Sigmoid colon (tissue), 4 donors: ENCODE measurements at regions not wholly inside any gene's neighbourhood (a gene's known extent, or its start where the extent isn't known, plus 50 kb on each side); places are given as distances from the start of the nearest gene placed in this dataset.

Experiments used
- CTCF ChIP-seq, 4 experiments: fragments of 450-650 bp in 3 of 4; fragments of 200-600 bp in 1 of 4; IDR thresholded peaks; one replicate each; pipeline ENCODE4 v1.5.1; 2016 to 2019; ENCODE audit warnings: antibody characterized with exemption in 4 of 4, mild to moderate bottlenecking in 3 of 4, moderate library complexity in 2 of 4
- POLR2AphosphoS5 ChIP-seq, 4 donors: sonication (generic); formaldehyde crosslinking; IDR thresholded peaks; one replicate each; pipeline ENCODE4 v1.6.1; 2017; ENCODE audit warnings: antibody characterized with exemption in 4 of 4

- TF ChIP-seq POLR2AphosphoS5 (IDR thresholded peaks at IDR 0.05), result no peak
- no peak for TF ChIP-seq CTCF (IDR thresholded peaks at IDR 0.05)
Observed at GRCh38 chr2:187934692-187935091, 357.0 kb upstream of the GULP1 start.
